Keratinocyte (primary cell): ENCODE measurements at regions not wholly inside any gene's neighbourhood (a gene's known extent, or its start where the extent isn't known, plus 50 kb on each side); places are given as distances from the start of the nearest gene placed in this dataset.
A peak's percentile ranks its signal among the peaks of the same experiment; 100 is the strongest.

Source experiments
- DNase-seq: peaks from one replicate; pipeline ENCODE4 v3.0.0-alpha.2; 2011; ENCODE audit warnings: low read depth, missing footprints, low spot score
- FAIRE-seq: peaks from 2 replicates; lab custom pipeline; 2011; peaks lifted over from hg19 to GRCh38; lab: Jason Lieb, UNC
- H2AFZ ChIP-seq: 2 replicates; pipeline ENCODE4 v1.6.0; 2012; ENCODE audit warnings: low read length, control low read depth, inconsistent platforms; ENCODE audit not compliant: control insufficient read depth
- H3K27ac ChIP-seq: 2 replicates; pipeline ENCODE4 v1.5.1; 2011; ENCODE audit warnings: low read length; ENCODE audit not compliant: control insufficient read depth, insufficient read depth
- H3K27me3 ChIP-seq: 3 replicates; pipeline ENCODE4 v1.6.0; 2011; ENCODE audit warnings: low read length; ENCODE audit not compliant: control insufficient read depth, insufficient read depth; ENCODE audit errors: extremely low read depth
- H3K36me3 ChIP-seq, 2 experiments: 2 replicates in 1 of 2; 3 replicates in 1 of 2; pipeline ENCODE4 v1.5.1; 2011; ENCODE audit warnings: low read length in 2 of 2, mild to moderate bottlenecking in 1 of 2; ENCODE audit not compliant: control insufficient read depth in 2 of 2, insufficient read depth in 2 of 2; ENCODE audit errors: extremely low read depth in 1 of 2
- H3K4me1 ChIP-seq: 3 replicates; pipeline ENCODE4 v1.5.1; 2011; ENCODE audit warnings: low read length; ENCODE audit not compliant: control insufficient read depth, insufficient read depth; ENCODE audit errors: extremely low read depth
- H3K4me2 ChIP-seq: 3 replicates; pipeline ENCODE4 v1.6.0; 2011; ENCODE audit warnings: low read depth, low read length; ENCODE audit not compliant: control insufficient read depth, insufficient read depth; ENCODE audit errors: extremely low read depth
- H3K4me3 ChIP-seq, 3 experiments: fragments of 200-600 bp in 1 of 3; sonication (generic) in 1 of 3; 2 replicates in 2 of 3; 3 replicates in 1 of 3; pipeline ENCODE4 v1.5.1; 2011 to 2016; ENCODE audit warnings: low read length in 3 of 3, mild to moderate bottlenecking in 3 of 3, control low read depth in 2 of 3, inconsistent platforms in 1 of 3, low read depth in 1 of 3, mixed read lengths in 1 of 3, mixed run types in 1 of 3, moderate library complexity in 1 of 3; ENCODE audit not compliant: control insufficient read depth in 2 of 3, insufficient read depth in 2 of 3; ENCODE audit errors: extremely low read depth in 1 of 3
- H3K79me2 ChIP-seq: 2 replicates; pipeline ENCODE4 v1.6.0; 2012; ENCODE audit warnings: low read length; ENCODE audit not compliant: control insufficient read depth, insufficient read depth
- H3K9ac ChIP-seq: 3 replicates; pipeline ENCODE4 v1.6.0; 2011; ENCODE audit warnings: low read length; ENCODE audit not compliant: control insufficient read depth, insufficient read depth; ENCODE audit errors: extremely low read depth
- H3K9me1 ChIP-seq: 3 replicates; pipeline ENCODE4 v1.6.0; 2011; ENCODE audit warnings: low read length; ENCODE audit not compliant: control insufficient read depth, insufficient read depth; ENCODE audit errors: extremely low read depth
- H3K9me3 ChIP-seq: 2 replicates; pipeline ENCODE4 v1.5.1; 2012; ENCODE audit warnings: low read depth, low read length; ENCODE audit not compliant: control insufficient read depth
- H4K20me1 ChIP-seq: 3 replicates; pipeline ENCODE4 v1.6.0; 2011; ENCODE audit warnings: low read length; ENCODE audit not compliant: control insufficient read depth, insufficient read depth; ENCODE audit errors: extremely low read depth
- EZH2 ChIP-seq: IDR thresholded peaks from one replicate; pipeline ENCODE4 v1.6.1; 2012; ENCODE audit warnings: inconsistent platforms, mild to moderate bottlenecking, low read length, moderate library complexity
- dilution Hi-C: fragments of 300-500 bp; cut with MboI; formaldehyde crosslinking; loops from one replicate; pipeline ENCODE4 v1.7.0; 2020; ENCODE audit warnings: low sequenced_read_pairs; ENCODE audit not compliant: extremely low pct_ligation_motif_present
- TF ChIP-seq, protein P1 (sequence below), 3 experiments: IDR thresholded peaks in 1 of 3; conservative IDR thresholded peaks in 1 of 3; optimal IDR thresholded peaks in 1 of 3; 2 replicates in 2 of 3; 3 replicates in 1 of 3; pipeline versions ENCODE3 to v1.5.1; 2011; ENCODE audit warnings: low read length in 3 of 3, mild to moderate bottlenecking in 3 of 3, moderate library complexity in 2 of 3, control low read depth in 1 of 3, inconsistent platforms in 1 of 3; ENCODE audit not compliant: insufficient read depth in 2 of 3; ENCODE audit errors: extremely low read depth in 1 of 3

DNA sequence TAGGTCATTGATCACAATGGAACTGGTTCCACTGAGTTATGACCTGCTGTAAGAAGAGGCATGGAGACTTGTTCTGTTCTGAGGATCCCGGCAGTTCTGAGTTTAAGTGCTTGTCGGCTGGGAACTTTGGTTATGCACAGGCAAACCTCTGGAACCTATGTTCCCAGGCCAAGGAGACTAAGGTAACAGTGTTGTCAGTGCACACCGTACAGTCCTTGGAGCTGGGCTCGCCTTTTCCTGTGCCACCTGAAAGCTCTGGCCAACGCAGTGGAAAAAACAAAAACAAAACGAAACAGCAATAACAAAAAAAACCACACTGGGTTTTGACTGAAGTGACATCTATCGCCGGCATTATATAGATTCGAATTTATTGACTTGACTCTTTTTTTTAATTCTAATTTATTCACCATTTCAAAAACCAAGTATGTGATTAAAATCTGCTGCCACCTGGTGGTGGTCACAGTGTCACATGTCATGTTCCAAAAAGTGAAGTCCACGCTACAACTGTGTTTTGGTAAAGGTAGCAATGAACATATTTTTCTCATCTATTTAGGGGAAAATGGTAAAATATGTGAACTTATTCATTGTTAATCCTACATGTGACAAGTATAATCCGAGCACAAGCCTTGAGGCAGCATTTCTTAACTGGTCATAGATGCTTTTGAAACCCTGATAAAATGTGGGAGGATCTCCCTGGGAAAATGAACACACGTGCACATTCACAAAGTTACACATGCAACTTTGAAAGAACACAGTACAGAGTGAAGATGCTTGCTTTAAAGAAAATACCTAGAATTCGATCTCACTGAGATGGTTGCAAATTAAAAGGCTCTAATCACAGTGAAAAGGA, 113.8 kb upstream of the PPP2R2D start:
- no peaks in the 10 kb centered on the region for H3K9me3 ChIP-seq
- TF ChIP-seq, protein P1, sequence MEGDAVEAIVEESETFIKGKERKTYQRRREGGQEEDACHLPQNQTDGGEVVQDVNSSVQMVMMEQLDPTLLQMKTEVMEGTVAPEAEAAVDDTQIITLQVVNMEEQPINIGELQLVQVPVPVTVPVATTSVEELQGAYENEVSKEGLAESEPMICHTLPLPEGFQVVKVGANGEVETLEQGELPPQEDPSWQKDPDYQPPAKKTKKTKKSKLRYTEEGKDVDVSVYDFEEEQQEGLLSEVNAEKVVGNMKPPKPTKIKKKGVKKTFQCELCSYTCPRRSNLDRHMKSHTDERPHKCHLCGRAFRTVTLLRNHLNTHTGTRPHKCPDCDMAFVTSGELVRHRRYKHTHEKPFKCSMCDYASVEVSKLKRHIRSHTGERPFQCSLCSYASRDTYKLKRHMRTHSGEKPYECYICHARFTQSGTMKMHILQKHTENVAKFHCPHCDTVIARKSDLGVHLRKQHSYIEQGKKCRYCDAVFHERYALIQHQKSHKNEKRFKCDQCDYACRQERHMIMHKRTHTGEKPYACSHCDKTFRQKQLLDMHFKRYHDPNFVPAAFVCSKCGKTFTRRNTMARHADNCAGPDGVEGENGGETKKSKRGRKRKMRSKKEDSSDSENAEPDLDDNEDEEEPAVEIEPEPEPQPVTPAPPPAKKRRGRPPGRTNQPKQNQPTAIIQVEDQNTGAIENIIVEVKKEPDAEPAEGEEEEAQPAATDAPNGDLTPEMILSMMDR (optimal IDR thresholded peaks at IDR 0.05 in 1 of 3, IDR thresholded peaks at IDR 0.05 in 1 of 3, conservative IDR thresholded peaks at IDR 0.05 in 1 of 3; ENCODE audit: extremely low read depth in 1 of 3, insufficient read depth in 2 of 3, low read length in 3 of 3) = peak; percentile 29 to 49 (median 41)
- no peak for TF ChIP-seq EZH2
- H3K4me3 ChIP-seq = no peak overlapping the region
- H3K9ac ChIP-seq = no peak overlapping the region
- no peaks in the 10 kb centered on the region for H3K79me2 ChIP-seq
- no peak overlapping the region for H3K27ac ChIP-seq
- dilution Hi-C loops = no loop called here
- H3K27me3 ChIP-seq = no peaks in the 10 kb centered on the region
- FAIRE-seq (no peak), DNase-seq (no peak)
- no peaks in the 10 kb centered on the region for H3K9me1 ChIP-seq
- no peaks in the 10 kb centered on the region for H3K4me1 ChIP-seq
- H3K4me2 ChIP-seq = no peak overlapping the region
- no peaks in the 10 kb centered on the region for H4K20me1 ChIP-seq
- no peaks in the 10 kb centered on the region for H3K36me3 ChIP-seq
- no peak overlapping the region for H2AFZ ChIP-seq

DNA sequence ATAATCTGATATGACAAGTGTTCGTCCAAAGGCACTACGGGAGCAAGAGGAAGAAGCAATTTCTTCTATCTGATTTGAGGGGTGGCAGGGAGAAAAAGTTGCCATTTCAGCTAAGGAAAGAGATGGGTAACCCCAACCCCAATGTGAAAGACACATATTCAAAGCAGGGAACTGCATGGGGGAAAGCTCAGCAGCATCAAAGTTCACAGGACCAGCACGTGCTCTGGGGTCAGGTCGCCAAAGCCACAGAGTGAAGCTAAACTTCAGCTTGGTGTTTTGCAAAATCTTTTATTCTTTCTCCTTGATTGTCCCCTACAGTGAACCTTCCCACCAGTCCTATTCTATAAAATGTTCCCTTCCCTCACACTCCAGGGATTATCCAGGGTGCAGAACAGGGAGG, 112.8 kb upstream of the PPP2R2D start:
- H3K36me3 ChIP-seq = no peaks in the 10 kb centered on the region
- H3K9me1 ChIP-seq = no peaks in the 10 kb centered on the region
- no peak for TF ChIP-seq EZH2
- TF ChIP-seq, protein P1 (optimal IDR thresholded peaks at IDR 0.05 in 1 of 3, IDR thresholded peaks at IDR 0.05 in 1 of 3, conservative IDR thresholded peaks at IDR 0.05 in 1 of 3; ENCODE audit: extremely low read depth in 1 of 3, insufficient read depth in 2 of 3, low read length in 3 of 3) = no peak
- no peaks in the 10 kb centered on the region for H3K79me2 ChIP-seq
- H3K4me1 ChIP-seq = no peaks in the 10 kb centered on the region
- H3K9ac ChIP-seq = no peak overlapping the region
- no peaks in the 10 kb centered on the region for H4K20me1 ChIP-seq
- dilution Hi-C loops = no loop called here
- no peak overlapping the region for H3K27ac ChIP-seq
- no peak overlapping the region for H2AFZ ChIP-seq
- no peak overlapping the region for H3K4me3 ChIP-seq
- no peaks in the 10 kb centered on the region for H3K9me3 ChIP-seq
- DNase-seq = no peak
- no peak overlapping the region for H3K4me2 ChIP-seq
- no peaks in the 10 kb centered on the region for H3K27me3 ChIP-seq
- no peak for FAIRE-seq
